Islet precursor cell (in vitro differentiated cells): ENCODE measurements at regions not wholly inside any gene's neighbourhood (a gene's known extent, or its start where the extent isn't known, plus 50 kb on each side); places are given as distances from the start of the nearest gene placed in this dataset.
"Not testable (repeated sequence)": the region's sequence is repeated elsewhere in the genome, so short reads cannot be mapped to it uniquely, and the experiment has no call there.

ENCODE experiments used
- DNase-seq: peaks from one replicate; pipeline ENCODE4 v3.0.0-alpha.2; 2018

DNA sequence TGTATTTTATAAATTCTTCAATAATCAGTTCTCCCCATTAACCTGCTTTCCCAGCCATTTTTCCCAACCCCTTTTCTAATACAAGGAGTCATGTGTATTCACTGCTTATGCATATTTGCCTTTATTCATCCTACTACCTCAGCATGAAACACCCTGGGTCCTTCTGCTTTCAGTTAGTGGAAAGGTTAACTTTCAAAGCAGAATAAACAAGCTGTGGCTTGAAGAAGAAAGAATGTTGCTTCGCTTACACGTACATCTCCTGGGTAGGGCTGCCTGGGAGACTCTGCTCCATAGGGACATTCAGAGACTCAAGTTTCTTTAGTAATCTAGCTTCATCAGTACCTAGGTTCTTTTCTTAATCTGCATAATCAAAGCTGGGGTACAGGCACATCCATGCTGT is 567.8 kb upstream of the SLC10A2 start:
- no peak for DNase-seq

DNA sequence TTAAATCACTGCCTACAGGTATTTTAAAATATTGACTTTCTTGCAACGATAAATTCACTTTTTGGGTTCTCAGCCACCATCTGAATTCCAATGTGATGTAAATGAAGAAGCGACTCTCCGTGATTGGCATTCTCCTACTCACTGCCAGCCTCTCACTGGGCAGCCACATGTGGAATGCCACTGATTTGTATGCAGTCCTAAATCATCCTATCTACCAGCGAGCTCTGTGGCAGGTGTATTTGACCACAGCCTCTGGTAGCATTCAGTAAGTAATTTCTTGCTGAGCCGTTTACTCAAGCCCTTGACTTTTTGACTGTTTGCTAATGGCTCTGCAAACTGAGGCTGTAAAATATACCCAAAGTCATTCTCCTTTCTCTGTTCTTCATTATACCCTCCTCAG is 559.0 kb upstream of the SLC10A2 start:
- no peak for DNase-seq

DNA sequence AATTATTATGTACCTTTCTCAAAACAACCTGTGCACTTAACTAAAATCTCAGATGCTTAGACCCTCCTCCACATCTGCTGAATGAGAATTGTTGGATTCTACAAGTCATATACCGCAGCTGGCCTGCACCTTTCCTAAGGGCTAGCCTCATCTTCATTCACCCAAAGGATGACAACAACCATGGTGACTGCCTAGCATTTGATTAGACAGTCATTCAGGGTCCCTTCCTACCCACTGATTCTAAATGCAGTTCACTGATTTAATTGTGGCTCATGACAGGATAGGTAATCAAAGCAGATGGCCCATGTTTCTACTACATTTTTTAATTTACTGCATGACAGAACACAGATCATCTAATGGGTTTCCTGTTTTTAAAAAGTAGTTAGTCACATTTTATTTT is 551.9 kb upstream of the SLC10A2 start:
- no peak for DNase-seq

DNA sequence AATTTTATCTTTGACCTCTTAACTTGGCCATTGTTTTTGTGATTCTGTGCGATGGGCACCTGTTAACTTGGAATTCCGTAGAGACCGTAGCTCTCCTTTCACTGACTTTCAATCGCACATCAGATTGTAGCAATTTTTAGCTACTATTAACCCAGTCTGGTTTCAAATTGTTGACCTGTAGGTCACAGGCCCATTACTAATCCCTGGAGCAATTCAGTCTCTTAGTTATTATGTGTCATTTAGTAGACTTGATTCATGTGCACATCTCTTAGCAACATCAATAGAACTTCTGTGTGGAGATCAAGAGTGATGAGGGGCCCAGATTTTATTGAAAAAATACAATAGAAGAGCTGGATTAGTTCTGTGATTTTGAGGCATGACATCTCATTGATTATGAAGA is 549.6 kb upstream of the SLC10A2 start:
- no peak for DNase-seq

DNA sequence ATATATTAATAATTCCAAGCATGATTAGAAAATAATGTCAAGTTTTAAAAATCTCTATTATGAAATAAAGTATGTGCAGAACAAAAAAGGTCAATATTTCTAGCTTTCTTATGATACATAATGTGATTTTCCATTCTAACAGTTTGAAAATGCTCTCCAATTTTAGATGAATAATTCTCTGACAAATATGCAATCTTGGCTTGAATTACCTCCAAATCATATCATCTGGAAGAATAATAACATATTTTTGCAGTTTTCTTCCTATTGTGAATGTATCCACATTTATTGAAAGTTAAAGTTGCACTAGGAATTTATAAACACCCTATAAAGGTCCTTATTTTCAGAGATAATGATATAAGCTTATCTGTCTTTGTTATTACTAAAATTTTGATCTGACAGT is 548.5 kb upstream of the SLC10A2 start:
- no peak for DNase-seq

DNA sequence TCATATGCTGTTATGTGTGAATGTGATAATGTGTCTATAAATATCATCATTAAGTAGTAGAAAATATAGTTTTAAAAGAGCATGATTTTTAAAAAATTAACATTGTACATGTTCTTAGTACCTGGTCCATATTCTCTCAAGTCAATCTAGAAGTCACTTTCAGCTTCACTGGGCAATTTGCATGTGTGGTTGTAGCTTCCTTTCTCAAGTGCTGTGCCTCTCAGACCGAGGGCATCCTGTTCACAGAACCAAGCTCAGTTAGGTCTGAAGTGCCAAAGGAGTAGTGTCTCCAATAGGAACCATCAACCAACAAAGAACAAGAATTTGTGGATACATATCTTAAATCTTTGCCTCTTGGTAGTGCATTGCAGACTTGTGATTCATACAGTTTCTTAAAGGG is 541.8 kb upstream of the SLC10A2 start:
- DNase-seq = no peak

DNA sequence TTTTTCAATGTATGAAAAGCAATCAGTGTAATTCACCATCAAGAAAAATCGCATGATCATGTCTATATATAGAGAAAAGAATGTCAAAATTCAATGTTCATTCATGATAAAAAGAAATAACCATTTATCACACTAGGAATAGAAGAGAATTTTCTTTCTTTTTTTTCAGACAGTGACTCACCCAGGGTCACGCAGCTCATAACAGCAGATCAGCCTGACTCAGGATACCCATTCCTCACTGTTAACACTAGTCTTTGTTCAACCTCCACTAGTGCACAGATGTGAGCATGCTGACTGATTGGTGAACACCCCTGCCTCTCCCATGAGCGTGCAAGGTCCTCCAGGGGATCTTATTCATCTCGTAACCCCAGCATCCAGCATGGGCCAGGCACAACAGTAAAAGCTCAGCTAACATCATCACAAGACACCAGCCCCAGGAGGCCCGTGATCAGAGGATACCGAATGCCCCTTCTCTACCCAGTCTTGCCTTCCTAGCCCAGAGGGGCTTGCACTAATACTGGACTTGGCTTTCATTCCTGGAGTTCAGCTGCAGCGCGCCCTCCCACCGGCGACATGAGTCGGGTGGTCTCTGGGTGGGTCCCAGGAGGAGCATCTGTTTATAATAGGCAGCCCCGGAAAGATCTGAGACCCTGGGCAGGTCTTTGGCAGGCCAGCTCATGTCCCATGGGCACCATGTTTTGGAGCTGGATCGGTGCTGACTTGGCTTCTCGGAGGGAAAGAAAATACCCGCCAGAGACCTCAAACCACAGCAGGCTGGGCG is 539.5 kb upstream of the SLC10A2 start:
- DNase-seq = no peak

DNA sequence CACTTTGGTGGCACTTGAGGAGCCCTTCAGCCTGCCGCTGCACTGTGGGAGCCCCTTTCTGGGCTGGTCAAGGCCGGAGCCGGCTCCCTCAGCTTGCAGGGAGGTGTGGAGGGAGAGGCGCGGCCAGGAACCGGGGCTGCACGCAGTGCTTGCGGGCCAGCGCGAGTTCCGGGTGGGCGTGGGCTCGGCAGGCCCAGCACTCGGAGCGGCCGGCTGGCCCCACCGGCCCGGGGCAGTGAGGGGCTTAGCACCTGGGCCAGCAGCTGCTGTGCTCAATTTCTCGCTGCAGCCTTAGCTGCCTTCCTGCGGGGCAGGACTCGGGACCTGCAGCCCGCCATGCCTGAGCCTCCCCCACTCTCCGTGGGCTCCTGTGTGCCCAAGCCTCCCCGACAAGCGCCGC is 533.7 kb upstream of the SLC10A2 start:
- not testable (repeated sequence) for DNase-seq

DNA sequence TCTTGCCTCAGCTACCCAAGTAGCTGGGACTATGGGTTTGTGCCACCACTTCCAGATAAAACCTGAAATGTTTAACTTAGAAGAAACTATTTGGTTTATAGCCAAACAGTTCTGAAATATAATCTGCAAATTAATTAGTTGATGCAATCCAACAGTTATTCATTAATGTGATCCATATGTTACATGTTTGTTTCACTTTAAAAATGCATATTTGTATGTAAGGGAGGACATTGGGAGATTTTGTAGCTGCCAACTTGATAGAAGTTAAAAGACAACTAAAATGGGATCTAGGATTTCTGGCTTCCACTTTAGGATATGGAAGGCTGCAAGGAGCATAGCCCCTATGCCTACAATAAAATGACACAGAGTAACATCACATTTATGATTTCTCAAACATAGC is 532.5 kb upstream of the SLC10A2 start:
- no peak for DNase-seq

DNA sequence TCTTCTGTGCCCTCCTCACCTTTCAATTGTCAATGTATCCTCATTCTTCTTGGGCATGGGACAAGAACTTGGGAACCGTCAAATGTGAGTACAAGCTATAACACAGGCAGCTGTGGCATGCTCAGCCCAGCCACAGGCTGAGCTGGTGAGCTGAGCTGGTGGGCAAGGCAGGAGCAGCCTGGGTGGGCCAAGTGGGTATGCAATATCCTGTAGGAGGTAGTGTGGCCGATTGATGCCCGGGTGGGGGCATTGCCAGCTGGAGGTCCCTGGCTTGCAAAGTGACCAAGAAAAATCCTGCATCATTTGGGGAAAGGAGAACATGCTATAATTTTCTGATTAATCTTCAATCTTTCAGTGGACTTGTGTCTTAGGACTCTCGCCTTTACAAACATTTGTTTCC is 507.2 kb upstream of the SLC10A2 start:
- no peak for DNase-seq

DNA sequence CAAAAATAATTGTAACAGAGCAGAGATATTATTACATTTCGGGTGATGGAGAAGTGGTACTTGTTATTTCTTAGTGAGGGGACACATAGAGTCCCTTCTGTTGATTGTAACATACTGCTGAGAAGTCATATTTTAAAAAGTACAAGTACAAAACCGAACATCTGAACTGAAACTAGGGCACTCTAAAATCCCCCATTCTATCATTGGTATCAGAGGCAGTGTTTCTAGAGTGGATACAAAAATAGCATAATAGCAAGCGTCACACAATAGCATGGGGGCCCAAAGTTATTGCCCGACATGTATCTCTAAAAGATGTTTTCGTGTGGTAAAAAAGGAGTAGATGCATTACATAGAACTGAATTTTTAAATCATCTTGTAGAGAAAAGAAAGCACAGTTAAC is 502.1 kb upstream of the SLC10A2 start:
- DNase-seq = no peak

DNA sequence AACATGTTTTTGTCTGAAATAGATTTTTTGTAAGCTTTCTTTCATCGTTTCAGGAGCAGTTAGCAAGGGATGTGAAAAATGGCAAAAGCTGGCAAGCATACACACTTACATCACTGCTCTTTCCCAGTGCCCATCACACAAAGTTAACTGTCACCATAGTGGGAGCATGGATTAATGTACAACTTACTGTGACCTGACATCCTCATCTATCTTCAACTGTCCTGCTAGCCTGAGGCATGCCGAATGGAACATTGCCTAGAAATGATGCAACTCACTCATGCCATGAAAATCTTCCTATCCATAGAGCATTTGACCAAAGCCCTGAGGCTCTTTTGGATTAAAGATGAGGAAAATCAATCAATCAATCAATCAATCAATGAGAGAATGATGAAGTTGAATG is 491.7 kb upstream of the SLC10A2 start:
- no peak for DNase-seq

DNA sequence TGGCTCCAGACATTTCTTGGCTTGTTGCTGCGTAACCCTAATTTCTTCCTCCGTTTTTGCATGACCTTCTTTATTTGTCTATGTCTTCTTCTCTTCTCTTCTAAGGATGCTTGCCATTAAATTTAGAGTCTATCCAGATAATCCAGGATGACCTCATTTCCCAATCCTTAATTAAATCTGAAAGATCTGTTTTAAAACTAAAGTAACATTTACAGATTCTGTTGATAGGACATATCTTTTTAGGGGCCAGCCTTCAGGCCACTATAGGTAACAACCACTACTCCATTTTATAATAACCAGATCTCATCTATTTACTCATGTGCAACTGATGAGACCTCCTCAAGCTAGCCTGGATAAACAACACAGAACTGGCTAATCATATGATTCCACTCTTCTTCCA is 490.5 kb upstream of the SLC10A2 start:
- no peak for DNase-seq

DNA sequence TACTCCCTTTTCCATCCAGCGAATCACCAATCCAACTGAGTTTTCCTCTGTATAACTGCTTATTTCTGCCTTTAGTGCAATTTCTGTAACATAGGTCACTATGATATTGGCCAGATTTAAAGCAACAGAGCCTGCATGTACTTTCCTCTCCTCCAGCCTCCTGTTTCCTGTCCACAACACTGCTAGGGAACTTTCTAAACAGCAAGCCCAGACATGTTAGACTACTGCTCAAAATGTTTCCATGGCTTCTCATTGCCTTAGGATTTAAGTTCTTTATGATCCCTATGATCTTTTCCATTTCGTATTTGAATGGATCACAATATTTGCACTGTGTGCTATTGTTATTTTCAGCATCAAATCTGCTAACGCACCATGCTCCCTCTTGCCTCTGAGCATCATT is 481.7 kb upstream of the SLC10A2 start:
- no peak for DNase-seq

DNA sequence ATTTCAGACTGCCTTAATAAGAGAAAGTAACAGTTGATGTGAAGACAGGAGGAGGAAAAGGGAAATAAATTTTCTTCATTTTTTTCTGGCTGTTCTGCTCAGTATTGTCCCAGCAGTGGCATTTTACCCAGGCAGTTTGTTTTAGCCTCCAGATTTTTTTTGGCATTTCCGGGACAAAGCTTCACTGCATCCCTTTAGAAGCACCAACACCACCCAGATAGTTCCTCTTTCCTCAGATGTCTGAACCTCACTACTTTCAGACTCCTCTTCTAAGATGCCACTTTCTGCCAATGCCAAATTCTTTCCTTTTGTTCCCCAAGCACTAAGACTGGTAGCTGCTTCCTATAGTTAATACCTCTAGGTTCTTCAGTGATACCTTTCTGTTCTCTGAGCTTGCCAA is 480.1 kb upstream of the SLC10A2 start:
- DNase-seq = no peak

DNA sequence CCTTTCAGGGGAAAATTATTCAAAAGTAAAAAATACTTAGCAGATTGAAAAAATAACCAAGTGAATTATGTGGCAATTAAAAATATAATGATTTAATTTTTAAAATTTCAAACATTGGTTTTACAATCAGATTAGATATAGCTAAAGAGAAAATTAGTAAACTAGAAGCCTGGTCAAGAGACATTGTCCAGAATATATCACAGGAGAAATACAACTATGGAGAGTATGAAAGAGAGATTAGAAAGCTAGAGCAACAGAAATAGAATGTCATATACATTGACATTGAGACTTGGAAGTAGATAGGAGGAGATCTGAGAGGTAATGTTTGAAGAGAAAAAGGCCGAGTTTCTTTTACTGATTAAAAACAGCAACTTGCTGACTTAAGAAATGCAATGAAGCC is 476.4 kb upstream of the SLC10A2 start:
- DNase-seq = no peak

DNA sequence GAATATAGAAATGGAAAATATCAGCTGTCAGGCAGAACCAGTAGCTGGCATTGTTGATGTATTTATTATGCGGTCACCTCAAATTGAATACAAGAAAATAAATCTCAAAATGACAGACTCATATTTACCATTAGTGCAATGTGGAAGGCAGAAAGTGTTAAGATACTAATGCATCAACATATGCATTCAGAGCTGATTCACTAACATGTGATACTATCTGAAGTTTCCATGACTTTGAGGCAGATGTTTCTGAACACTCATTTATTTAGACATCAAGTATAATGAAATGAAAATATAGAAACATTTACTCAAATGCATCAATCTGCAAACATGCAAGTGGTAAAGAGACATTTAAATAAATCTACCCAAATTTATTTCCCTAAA is 474.2 kb upstream of the SLC10A2 start:
- DNase-seq = no peak

DNA sequence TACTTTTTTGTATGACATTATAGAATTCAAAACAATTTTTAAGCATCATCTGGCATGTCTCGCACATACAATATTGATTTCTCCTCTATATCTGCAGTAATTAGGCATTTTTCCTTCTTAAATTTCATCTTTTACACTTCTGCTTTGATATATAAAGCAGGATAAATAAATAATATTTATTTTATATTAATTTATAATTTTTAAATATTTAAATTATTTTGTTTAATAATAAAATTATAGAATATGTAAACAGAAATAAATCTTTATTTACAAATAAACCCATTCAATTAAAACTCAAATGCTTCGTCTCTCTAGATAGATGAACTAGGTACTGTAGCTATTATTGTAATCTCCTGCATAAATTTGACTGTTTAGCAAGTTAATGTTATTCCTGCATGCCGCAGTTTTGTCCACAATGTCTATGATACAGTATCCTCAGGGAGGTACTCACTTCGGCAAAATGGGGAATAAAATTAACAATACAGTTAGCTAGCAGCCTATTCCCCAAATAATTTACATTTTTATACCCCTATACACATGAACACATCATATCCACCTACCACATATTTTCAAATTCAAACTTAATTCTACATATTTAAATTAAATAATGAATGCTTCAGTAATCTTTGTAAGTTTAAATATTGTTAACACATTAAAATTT is 473.6 kb upstream of the SLC10A2 start:
- DNase-seq = no peak

DNA sequence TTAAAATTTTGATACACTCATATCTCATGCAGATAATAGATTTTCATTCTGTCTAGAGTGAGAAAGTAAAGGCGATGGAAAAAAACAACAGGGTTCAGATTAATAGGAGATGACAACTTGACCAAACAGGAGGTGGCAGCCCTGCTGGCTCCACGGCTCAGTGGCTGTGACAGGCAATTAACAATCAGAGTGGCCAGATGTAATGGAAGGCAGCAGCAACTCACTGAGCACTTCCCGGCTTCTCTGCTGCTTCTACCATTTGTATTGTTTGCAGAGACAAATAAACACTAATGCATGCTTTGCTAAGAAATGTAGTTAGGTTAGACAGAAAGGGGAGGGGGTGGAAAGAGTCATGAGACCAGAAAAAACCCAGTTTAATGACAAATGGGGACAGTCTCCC is 473.0 kb upstream of the SLC10A2 start:
- DNase-seq = peak; percentile 54

DNA sequence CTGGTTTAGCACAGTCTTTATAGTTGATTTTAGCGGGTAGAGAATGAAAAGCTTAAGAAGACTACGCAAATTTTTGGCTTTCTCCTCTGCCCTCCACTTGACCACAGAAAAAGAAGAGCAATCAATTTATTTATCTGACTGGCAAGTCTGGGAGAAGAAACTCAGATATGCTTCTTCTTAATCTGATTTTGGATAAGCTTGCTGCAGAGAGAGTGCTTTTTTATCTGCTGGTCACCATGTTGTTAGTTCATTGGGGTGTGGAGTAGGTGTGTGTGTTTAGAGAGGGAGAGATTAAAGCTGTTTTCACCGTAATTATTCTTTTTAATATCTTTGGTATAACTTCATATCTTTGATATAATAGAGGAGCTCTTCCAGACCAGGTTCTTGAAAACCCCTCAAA is 471.4 kb upstream of the SLC10A2 start:
- no peak for DNase-seq

DNA sequence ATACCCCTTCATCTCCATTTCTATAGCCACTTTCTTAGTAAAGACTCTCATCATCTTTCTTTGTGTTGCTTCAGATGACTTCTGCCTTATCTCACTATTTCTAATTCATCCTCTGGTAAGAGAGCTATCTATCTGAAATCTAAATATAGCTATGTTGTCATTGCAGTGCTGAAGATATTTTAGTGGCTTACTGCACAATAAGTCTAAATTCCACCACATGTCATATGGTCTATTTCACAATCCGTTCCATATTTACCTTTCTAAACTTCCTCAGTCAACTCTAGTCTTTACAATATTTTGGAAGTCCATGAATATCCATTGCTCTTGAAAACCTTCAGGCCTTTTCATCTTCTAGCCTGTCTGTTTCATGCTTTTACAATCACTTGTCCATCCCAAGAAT is 465.1 kb upstream of the SLC10A2 start:
- DNase-seq = no peak

DNA sequence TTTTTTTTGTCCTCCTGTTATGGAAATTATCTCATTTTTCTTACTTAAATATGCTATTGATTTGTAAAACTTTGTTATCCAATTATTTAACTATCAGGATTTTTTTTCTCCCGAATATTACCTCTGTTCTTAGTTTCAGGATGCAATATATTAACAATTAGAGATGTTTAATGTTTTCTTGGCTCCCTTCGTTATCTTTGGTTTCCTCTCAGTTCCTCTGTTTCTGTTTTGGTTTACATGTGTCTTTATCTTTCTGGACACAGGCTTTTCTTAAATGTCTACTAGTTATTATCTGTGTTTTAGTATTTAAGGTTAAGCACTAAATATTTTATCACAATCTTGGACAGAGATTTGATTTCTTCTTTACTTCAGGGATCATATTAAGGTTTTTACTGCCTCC is 462.2 kb upstream of the SLC10A2 start:
- DNase-seq = no peak

DNA sequence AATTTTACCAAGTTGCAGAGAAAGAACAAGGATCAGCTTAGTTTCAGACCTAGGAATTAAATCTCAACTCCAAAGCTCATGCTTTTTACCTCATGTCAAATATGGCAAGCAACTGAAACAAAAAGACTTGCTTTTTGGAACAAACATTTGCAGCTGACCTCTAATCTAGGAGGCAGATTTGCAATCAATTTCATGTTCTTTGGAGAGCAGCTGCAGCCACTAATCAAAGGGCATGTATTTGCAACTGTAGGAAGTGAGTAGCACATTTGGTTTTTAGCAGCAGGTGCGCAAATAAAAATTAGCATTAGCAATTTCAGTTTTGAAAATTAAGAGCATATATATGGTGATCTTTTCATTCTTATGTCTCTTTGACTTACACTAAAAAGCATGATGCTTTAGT is 459.3 kb upstream of the SLC10A2 start:
- no peak for DNase-seq

DNA sequence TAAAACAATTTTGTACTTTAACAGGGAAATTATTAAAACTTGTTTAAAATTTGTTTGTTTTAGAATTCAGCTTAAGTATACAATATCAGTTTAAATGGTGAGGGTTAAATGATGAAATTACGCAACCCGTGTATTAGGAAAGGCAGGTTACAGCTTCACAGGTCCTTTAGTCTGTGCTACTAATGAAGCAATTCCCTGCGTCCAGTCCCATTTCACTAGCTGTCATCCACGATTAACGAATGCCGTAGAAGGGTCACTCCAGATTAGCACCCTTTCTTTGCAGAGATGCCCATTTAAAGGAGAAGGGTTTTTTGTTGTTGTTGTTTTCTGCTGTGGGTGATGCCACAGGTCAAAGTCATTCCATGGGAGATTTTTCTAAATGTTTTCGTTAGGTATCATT is 457.6 kb upstream of the SLC10A2 start:
- DNase-seq = no peak

DNA sequence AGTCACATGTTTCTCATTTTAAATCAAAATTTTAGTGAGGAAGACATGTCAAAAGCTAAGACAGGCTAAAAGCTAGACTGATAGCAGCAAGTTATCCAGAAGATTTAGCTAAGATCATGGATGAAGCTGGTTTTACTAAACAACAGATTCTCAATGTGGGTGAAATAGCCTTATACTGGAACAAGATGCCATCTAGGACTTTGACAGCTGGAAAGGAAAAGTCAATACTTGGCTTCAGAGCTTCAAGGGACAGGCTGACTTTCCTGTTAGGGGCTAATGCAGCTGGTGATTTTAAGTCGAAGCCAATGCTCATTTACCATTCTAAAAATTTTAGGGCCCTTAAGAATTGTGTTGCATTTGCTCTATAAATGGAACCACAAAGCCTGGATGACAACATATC is 455.3 kb upstream of the SLC10A2 start:
- DNase-seq = no peak
